ENCODE measurements at regions not wholly inside any gene's neighbourhood (a gene's known extent, or its start where the extent isn't known, plus 50 kb on each side); places are given as distances from the start of the nearest gene placed in this dataset.

DNA sequence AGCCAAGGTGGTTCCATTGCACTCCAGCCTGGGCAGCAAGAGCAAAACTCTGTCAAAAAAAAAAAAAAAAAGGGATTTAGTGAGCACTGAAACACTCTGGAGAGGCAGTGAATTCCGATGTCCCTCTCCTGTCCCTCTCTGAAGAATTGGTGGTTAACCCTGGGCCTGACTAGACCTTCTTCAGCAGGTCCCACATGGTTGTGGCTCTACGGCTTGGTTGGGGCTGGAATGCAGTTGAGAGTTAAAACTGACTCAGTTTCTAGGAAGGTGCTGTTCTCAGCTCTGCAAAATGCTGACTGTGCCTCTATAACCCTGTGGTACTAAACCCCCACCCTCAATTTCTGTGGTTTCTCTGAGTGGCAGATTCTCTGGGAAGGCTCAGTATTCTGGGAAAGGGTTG, 173.3 kb downstream of the SEC16B start:
- TF ChIP-seq EP300 (IDR thresholded peaks at IDR 0.05) (no peak), POLR2A (IDR thresholded peaks at IDR 0.05) (no peak)

Data from tibial nerve (tissue), 3 donors.